Stomach (tissue), 8 donors: ENCODE measurements at regions not wholly inside any gene's neighbourhood (a gene's known extent, or its start where the extent isn't known, plus 50 kb on each side); places are given as distances from the start of the nearest gene placed in this dataset.

Experiments
- DNase-seq, 2 donors: peaks; one replicate each; pipeline versions ENCODE4 v3.0.0 to v3.0.0-alpha.2; 2013 to 2019
- H3K27ac ChIP-seq, 5 donors: fragments of 200-600 bp in 4 of 5; sonication (generic) in 4 of 5; one replicate each; pipeline ENCODE4 v1.5.1; 2013 to 2019; ENCODE audit warnings: mild to moderate bottlenecking in 1 of 5, moderate library complexity in 1 of 5
- H3K27me3 ChIP-seq, 3 donors: fragments of 200-600 bp; sonication (generic); one replicate each; pipeline ENCODE4 v1.5.1; 2017 to 2019; ENCODE audit warnings: mixed run types in 1 of 3
- H3K36me3 ChIP-seq, 4 donors: fragments of 200-600 bp; sonication (generic); 1 replicate in 3 of 4; 2 replicates in 1 of 4; pipeline ENCODE4 v1.5.1; 2016 to 2019
- H3K4me1 ChIP-seq, 4 donors: fragments of 200-600 bp; sonication (generic); one replicate each; pipeline ENCODE4 v1.5.1; 2016 to 2019
- H3K4me3 ChIP-seq, 4 donors: fragments of 200-600 bp; sonication (generic) in 3 of 4; one replicate each; pipeline ENCODE4 v1.5.1; 2016 to 2019; ENCODE audit warnings: mild to moderate bottlenecking in 1 of 4
- H3K9me3 ChIP-seq, 4 donors: fragments of 200-600 bp; sonication (generic); one replicate each; pipeline ENCODE4 v1.5.1; 2016 to 2019
- CTCF ChIP-seq, 7 experiments: fragments of 450-650 bp in 4 of 7; fragments of 200-600 bp in 3 of 7; sonication (generic) in 3 of 7; IDR thresholded peaks; one replicate each; pipeline ENCODE4 v1.5.1; 2016 to 2019; ENCODE audit warnings: antibody characterized with exemption in 7 of 7, control low read depth in 2 of 7, mild to moderate bottlenecking in 1 of 7
- EP300 ChIP-seq: sonication (generic); formaldehyde crosslinking; IDR thresholded peaks from one replicate; pipeline ENCODE4 v1.6.1; 2017; ENCODE audit warnings: antibody characterized with exemption
- POLR2A ChIP-seq, 4 donors: fragments of 450-650 bp; IDR thresholded peaks; one replicate each; pipeline ENCODE4 v1.6.1; 2016; ENCODE audit warnings: antibody characterized with exemption in 4 of 4, control low read depth in 2 of 4, mild to moderate bottlenecking in 1 of 4, moderate library complexity in 1 of 4
- POLR2AphosphoS5 ChIP-seq, 3 donors: sonication (generic); formaldehyde crosslinking; IDR thresholded peaks; one replicate each; pipeline ENCODE4 v1.6.1; 2016; ENCODE audit warnings: antibody characterized with exemption in 3 of 3
- WGBS, 5 donors: extraction: QIAGEN DNeasy Blood & Tissue Kit in 3 of 5; methylation state at CpG; one replicate each; pipeline versions ENCODE4 v1.1.5 to v1.1.7; 2013 to 2018; 5-methylcytosine and 5-hydroxymethylcytosine counted together
- intact Hi-C: fragments of 100-400 bp; cut with DNase I; formaldehyde crosslinking; loops from one replicate; pipeline ENCODE4 v1.15.1; 2023; ENCODE audit warnings: low total_unique reads
- donor health status: healthy with polysubstance abuse.
- donor health status: Bipolar disorder and iron deficiency.
- donor health status: healthy.

- no peaks in the 10 kb centered on the region for H3K36me3 ChIP-seq
- TF ChIP-seq POLR2AphosphoS5 (IDR thresholded peaks at IDR 0.05) (no peak), CTCF (IDR thresholded peaks at IDR 0.05) (no peak), POLR2A (IDR thresholded peaks at IDR 0.05) (no peak), EP300 (no peak)
- H3K9me3 ChIP-seq, result no peaks in the 10 kb centered on the region
- intact Hi-C loops, result no loop called here
- H3K4me3 ChIP-seq, result no peak overlapping the region
- no peak overlapping the region for H3K27ac ChIP-seq
- H3K4me1 ChIP-seq, result no peaks in the 10 kb centered on the region
- DNase-seq, result no peak
- H3K27me3 ChIP-seq, result no peaks in the 10 kb centered on the region
- 73 to 91% (median 76%) methylated on average over 1 of the region's 1 CpG for WGBS, 5 donors
Observed at GRCh38 chr1:194318790-194319280, 1132.4 kb upstream of the B3GALT2 start.

- no peaks in the 10 kb centered on the region for H3K9me3 ChIP-seq
- intact Hi-C loops, result no loop called here
Observed at GRCh38 chr1:194309697-194310096, 1123.3 kb upstream of the B3GALT2 start.

DNA sequence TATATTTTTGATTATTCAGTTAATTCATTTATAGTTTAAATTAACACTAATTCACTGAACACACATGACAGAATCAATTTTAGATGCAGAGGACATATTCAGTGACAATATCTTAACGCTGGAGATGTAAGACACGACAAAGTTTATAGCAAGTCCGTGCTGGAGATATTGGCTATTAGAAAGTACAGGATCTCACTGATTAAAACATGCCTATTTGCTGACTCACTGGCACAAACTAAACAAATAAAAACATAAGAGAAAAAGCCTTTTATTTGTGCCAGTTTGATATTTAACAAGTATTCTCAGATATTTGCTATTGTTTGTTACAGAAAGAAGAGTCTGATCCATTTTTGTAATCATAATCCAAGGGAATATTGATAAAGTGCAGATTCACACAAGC is 1122.9 kb upstream of the B3GALT2 start:
- TF ChIP-seq POLR2A (IDR thresholded peaks at IDR 0.05) (no peak), CTCF (IDR thresholded peaks at IDR 0.05) (no peak), EP300 (no peak), POLR2AphosphoS5 (IDR thresholded peaks at IDR 0.05) (no peak)
- no peak overlapping the region for H3K4me3 ChIP-seq
- H3K27me3 ChIP-seq, result no peaks in the 10 kb centered on the region
- no peaks in the 10 kb centered on the region for H3K9me3 ChIP-seq
- intact Hi-C loops, result no loop called here
- no peaks in the 10 kb centered on the region for H3K4me1 ChIP-seq
- 57 to 72% (median 68%) methylated on average over 3 of the region's 3 CpGs for WGBS, 5 donors
- no peak for DNase-seq
- H3K27ac ChIP-seq, result no peak overlapping the region
- no peaks in the 10 kb centered on the region for H3K36me3 ChIP-seq

More at GRCh38 chr1:194309697-194310096, 1123.3 kb upstream of the B3GALT2 start:
- Histone ChIP-seq H3K36me3 (no peaks in the 10 kb centered on the region), H3K27me3 (no peaks in the 10 kb centered on the region), H3K27ac (no peak overlapping the region), H3K4me1 (no peaks in the 10 kb centered on the region), H3K4me3 (no peak overlapping the region)
- DNase-seq, result no peak
- 81 to 93% (median 86%) methylated on average over 2 of the region's 2 CpGs for WGBS, 5 donors
- TF ChIP-seq EP300, result no peak
- TF ChIP-seq POLR2AphosphoS5 (IDR thresholded peaks at IDR 0.05), result no peak
- no peak for TF ChIP-seq POLR2A (IDR thresholded peaks at IDR 0.05)
- TF ChIP-seq CTCF (IDR thresholded peaks at IDR 0.05), result no peak

GRCh38 chr1:194300776-194301175 is 1114.4 kb upstream of the B3GALT2 start:
- DNase-seq, result no peak
- no peak overlapping the region for H3K4me3 ChIP-seq
- H3K27me3 ChIP-seq, result no peaks in the 10 kb centered on the region
- WGBS, 5 donors, result 78 to 87% (median 83%) methylated on average over 4 of the region's 4 CpGs
- no peaks in the 10 kb centered on the region for H3K36me3 ChIP-seq
- no peak for TF ChIP-seq EP300
- no peak for TF ChIP-seq POLR2AphosphoS5 (IDR thresholded peaks at IDR 0.05)
- TF ChIP-seq CTCF (IDR thresholded peaks at IDR 0.05), result no peak
- no peak for TF ChIP-seq POLR2A (IDR thresholded peaks at IDR 0.05)
- H3K4me1 ChIP-seq, result no peaks in the 10 kb centered on the region
- H3K9me3 ChIP-seq, result no peaks in the 10 kb centered on the region
- no peak overlapping the region for H3K27ac ChIP-seq
- intact Hi-C loops, result no loop called here
